ENCODE measurements at regions not wholly inside any gene's neighbourhood (a gene's known extent, or its start where the extent isn't known, plus 50 kb on each side); places are given as distances from the start of the nearest gene placed in this dataset.

DNA sequence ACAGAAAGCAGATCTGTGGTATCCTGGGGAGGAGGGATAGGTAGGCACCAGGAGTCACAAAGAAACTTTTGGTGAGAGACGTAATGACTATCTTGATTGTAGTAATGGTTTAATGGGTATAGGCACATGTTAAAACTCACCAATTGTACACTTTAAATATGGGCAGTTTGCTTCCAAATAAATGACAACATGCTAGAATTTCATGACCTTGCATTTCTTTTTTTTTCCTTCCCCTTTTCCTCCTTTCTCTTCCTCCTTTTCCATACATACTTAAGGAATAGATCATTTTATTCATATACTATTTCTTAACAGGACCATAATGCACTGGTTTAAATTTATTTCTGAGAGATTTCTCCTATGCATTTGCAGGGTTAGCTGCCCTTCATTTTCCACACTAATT is 341.8 kb downstream of the TMEM182 start:
- no peak for DNase-seq (ENCODE audit: low read depth)
- TF ChIP-seq, protein P1, sequence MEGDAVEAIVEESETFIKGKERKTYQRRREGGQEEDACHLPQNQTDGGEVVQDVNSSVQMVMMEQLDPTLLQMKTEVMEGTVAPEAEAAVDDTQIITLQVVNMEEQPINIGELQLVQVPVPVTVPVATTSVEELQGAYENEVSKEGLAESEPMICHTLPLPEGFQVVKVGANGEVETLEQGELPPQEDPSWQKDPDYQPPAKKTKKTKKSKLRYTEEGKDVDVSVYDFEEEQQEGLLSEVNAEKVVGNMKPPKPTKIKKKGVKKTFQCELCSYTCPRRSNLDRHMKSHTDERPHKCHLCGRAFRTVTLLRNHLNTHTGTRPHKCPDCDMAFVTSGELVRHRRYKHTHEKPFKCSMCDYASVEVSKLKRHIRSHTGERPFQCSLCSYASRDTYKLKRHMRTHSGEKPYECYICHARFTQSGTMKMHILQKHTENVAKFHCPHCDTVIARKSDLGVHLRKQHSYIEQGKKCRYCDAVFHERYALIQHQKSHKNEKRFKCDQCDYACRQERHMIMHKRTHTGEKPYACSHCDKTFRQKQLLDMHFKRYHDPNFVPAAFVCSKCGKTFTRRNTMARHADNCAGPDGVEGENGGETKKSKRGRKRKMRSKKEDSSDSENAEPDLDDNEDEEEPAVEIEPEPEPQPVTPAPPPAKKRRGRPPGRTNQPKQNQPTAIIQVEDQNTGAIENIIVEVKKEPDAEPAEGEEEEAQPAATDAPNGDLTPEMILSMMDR (IDR thresholded peaks at IDR 0.05; ENCODE audit: insufficient read depth, low read depth, low read length, missing control alignments), result no peak

GRCh38 chr2:103119352-103119751 is 357.5 kb downstream of the TMEM182 start:
- TF ChIP-seq, protein P1 (IDR thresholded peaks at IDR 0.05; ENCODE audit: insufficient read depth, low read depth, low read length, missing control alignments), result no peak
- no peak overlapping the region for H3K4me3 ChIP-seq (ENCODE audit: low read length)
- DNase-seq (ENCODE audit: low read depth), result no peak

More for the DNA sequence above, 341.8 kb downstream of the TMEM182 start:
- no peak overlapping the region for H3K4me3 ChIP-seq (ENCODE audit: low read length)

- H3K4me3 ChIP-seq (ENCODE audit: low read length), result no peak overlapping the region
- TF ChIP-seq, protein P1 (IDR thresholded peaks at IDR 0.05; ENCODE audit: insufficient read depth, low read depth, low read length, missing control alignments), result no peak
- no peak for DNase-seq (ENCODE audit: low read depth)
Observed at GRCh38 chr2:103121106-103121505, 359.3 kb downstream of the TMEM182 start.

DNA sequence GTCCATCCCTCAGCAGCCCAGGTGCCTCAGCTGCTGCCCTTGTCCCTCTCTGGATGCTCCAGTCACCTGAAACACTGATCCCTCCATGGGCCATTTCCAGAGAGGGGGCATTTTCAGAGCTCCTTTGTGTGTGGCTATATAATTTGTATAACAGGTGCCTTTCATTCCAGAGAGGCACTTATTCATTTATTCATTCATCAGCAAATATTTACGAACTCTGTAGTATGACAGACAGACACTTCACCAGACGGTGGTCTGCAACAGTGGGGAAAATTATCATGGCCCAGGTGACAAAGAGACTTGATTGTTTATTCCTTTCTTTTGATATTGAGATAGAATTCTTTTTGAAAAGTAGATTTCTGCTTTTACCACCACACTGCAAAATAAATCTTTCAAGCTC is 361.7 kb downstream of the TMEM182 start:
- DNase-seq (ENCODE audit: low read depth), result no peak
- no peak overlapping the region for H3K4me3 ChIP-seq (ENCODE audit: low read length)
- TF ChIP-seq, protein P1 (IDR thresholded peaks at IDR 0.05; ENCODE audit: insufficient read depth, low read depth, low read length, missing control alignments), result no peak

DNA sequence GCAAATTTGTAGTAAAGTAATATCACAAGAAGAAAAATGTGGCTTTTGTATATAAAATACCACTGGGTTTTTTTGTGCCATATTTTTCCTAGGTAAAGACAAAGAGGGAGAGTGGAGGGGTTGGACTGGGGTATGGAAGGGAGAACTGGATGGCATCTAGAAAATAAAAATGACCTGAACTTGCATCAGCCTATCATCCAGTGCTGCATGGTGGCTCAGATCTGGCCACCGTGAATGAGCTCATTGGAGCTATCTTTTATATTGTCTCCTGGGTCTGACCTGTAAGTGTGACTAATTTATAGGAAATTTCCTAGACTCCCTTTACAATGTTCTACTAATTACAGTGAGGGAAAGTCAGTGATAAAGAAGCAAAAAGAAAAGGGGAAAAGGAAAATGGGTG is 369.0 kb downstream of the TMEM182 start:
- no peak overlapping the region for H3K4me3 ChIP-seq (ENCODE audit: low read length)
- no peak for DNase-seq (ENCODE audit: low read depth)
- TF ChIP-seq, protein P1 (IDR thresholded peaks at IDR 0.05; ENCODE audit: insufficient read depth, low read depth, low read length, missing control alignments), result no peak

GRCh38 chr2:103132536-103133217 is 370.8 kb downstream of the TMEM182 start:
- TF ChIP-seq, protein P1 (IDR thresholded peaks at IDR 0.05; ENCODE audit: insufficient read depth, low read depth, low read length, missing control alignments), result no peak
- no peak for DNase-seq (ENCODE audit: low read depth)
- no peak overlapping the region for H3K4me3 ChIP-seq (ENCODE audit: low read length)

DNA sequence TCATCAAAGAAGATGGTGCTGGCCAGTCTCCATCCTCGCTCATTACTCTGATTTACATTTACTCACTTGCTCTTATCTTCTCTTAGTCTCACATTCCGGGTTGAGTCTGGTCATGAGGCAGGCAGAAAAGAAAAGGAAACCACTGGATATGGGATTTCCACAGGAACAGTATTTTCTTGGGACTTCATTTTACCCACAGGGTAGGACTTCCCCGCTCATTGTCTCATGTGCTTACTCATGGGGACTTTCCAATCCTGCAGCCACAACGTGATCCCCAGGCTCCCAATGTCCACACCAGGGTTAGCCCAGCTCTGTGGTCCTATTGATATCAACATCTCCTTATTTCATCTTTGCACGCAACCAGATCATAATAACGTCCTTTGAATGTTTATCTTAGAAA is 373.8 kb downstream of the TMEM182 start:
- DNase-seq (ENCODE audit: low read depth), result no peak
- TF ChIP-seq, protein P1 (IDR thresholded peaks at IDR 0.05; ENCODE audit: insufficient read depth, low read depth, low read length, missing control alignments), result no peak
- no peak overlapping the region for H3K4me3 ChIP-seq (ENCODE audit: low read length)
